HG02852 (cell line): ENCODE measurements at regions not wholly inside any gene's neighbourhood (a gene's known extent, or its start where the extent isn't known, plus 50 kb on each side); places are given as distances from the start of the nearest gene placed in this dataset.
"Not testable (repeated sequence)": the region's sequence is repeated elsewhere in the genome, so short reads cannot be mapped to it uniquely, and the experiment has no call there.

Experiments used
- ATAC-seq: cut with Tn5 transposase; IDR thresholded peaks from one replicate; pipeline ENCODE4 v1.9.1; 2021; ENCODE audit warnings: mild to moderate bottlenecking, moderate library complexity; ENCODE audit not compliant: unreplicated experiment

DNA sequence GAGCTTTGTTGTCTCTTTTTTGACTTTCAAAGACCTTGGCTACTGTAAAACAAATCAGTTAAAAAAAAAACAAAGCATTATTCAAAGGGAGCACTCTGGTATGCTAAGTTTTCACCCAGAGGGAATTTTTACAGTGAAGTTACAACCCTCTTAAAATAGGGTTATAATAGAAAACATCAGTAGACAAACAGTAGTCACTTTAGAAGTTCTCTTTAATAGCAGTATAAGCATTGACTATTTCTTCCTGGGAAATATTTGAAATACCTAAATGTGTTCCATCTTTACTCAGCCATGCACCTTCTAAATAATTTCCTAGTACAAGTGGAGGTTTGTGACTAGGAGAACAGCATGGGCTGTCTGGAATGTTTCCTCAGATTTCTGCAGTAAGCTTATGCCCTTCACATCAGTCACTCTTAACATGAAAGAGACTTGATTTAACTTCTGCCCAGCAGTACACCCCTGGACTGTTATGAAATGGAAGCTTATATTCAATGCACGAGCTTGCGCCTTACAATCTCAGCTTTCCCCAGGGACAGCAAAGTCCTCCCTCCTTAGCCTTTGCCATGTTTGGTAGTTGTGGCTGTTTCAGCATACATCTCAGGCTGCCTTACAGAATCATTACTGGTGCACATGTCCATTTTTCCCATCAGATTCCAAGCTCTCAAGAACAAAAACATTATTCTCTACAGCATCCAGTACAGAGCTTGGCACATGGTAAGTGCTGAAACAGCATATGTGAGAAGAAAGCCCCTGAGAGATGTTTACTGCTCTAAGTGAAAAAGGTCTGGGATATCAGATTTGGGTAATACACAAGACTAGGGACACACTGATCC is 191.5 kb downstream of the ZNF608 start:
- no peak for ATAC-seq

- no peak for ATAC-seq
Observed at GRCh38 chr5:124553911-124554310, 192.5 kb downstream of the ZNF608 start.

- ATAC-seq, result no peak
Observed at GRCh38 chr5:124552526-124552925, 193.9 kb downstream of the ZNF608 start.

DNA sequence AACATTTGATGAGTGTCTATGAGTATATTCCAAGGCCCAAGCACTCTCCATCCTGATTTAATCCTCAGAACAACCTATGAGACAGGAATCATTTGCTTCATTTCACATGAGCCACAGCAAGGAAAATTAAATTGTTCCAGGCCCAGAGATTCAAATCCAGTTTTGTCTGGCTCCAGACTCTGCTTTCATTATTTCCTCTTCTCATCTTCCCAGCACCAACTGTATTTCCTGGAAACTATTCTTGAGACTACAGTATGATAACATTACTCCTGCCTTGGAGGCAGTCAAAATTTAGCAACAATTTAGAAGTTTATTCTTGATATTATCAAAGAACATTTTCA is 194.5 kb downstream of the ZNF608 start:
- no peak for ATAC-seq

- no peak for ATAC-seq
Observed at GRCh38 chr5:124550731-124551130, 195.7 kb downstream of the ZNF608 start.

- ATAC-seq, result no peak
Observed at GRCh38 chr5:124549891-124550436, 196.5 kb downstream of the ZNF608 start.

DNA sequence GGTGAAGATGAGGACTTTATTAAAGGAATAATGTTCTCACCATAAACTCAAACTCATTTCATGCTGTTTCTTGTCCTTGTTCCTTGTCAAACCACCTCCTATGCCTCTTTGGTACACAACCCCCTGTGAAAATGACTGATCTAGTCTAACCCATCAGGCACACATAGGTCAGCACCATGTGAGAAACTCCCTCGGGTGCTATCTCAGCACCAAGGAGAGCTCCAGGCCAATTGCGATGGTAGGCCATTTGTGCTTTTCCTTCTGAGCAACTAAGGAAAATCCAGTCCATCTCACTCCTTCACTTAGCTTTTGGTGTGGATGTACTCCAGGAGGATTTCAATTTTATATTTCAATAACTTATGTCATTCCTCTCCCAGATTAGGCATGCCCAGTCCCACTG is 199.8 kb downstream of the ZNF608 start:
- no peak for ATAC-seq

DNA sequence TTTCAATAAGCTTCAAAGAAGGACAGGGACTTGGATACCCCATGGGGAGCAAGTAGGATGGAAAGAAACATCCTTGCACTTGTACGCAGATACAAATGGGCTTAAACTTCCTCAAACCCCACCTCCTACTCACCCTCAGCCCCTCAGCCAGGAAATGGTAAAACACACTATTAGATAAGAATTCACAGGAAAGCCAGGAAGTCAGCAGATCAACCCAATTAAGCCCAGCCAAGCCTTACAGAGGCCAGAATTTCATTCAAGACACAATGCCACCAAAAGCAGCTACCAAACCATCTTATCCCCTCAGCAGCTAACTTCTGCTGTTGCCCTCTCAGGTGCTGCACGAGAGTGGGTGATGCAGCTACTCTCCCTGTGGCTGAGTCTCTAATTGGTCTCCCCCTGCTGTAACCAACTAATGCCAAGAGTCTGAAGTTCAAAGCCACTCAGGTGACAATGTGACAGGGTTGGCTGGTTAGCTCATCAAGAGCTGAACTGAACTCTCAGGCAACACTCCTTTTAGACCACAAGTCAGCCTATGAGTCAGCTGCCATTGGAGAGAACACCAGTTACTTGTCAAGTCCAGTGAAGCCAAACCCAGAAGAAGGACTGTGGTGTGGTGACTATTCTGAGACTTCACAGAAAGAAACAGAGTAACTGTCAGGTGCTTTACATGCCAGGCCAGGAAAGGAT is 201.9 kb downstream of the ZNF608 start:
- ATAC-seq, result peak; percentile 98

DNA sequence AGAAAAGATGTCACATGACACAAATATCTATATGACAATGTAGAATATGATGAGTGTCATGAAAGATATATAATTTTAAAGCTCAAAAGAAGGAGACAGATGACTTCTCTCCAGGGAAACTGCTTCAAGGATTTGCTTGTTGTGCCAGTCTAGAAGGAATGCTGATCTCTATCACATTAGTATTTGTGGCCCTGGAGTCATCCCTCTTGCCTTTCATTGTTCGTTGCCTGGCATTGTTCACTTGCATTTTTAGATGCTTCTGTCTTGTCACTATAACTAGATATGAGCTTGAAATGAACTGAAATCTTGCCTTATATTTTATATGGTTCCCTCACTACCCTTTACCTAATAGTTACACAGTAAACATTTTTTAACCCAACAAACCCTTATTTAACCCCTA is 207.5 kb downstream of the ZNF608 start:
- ATAC-seq, result no peak

DNA sequence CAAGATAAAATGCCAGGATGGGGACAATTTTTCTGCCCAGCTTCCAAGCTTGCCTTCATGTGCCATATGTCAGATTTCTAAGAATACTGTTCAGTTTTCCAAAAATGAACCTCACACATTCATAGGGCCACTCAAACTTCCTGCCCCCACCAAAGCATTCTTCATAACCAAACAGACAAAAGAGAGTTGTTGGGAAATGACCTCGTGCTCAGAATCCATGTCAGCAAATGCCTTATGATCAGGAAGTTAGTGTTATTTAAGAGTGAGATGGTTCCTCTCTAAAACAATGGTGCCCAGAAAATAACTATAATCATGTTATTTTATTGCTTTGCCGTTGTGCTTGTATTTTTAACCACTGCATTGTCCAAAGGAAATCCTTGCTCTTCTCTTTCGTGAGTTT is 208.2 kb downstream of the ZNF608 start:
- ATAC-seq, result no peak

DNA sequence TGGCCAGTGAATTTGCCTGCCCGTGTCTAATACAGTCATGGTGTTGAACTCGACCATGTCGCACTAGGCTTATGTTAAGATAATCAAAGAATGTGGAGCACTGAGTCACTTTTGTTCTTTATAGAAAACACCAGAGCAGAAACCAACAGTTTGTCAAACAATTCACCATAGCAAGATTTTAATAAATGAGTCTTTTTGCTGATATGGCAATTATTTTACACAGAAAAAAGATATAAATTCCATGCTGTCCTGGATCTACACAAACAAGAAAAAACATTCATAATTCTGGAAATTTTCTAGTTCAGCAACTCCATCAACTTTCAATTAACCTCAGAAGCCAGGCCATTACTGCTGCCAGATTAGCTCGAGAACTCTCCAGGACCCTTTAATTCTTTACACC is 208.9 kb downstream of the ZNF608 start:
- ATAC-seq, result no peak

DNA sequence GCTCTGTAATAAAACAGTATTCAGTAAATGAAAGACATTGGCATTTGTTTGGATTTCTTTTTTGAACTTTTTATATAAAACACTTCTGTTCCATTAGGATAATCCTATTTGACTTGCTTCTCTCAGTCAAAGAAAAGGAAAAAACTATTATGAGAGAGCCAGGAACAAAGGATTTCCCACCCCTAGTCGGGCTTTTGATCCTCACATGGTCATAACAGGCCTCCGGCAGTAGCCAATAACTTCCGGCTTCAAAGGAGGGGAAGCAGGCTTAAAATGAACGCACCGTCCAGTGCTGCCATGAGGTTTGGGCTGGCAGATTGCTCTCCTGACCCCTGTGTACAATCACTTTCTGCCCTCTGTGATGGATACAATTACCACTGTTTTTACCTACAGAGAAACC is 209.3 kb downstream of the ZNF608 start:
- ATAC-seq, result no peak

DNA sequence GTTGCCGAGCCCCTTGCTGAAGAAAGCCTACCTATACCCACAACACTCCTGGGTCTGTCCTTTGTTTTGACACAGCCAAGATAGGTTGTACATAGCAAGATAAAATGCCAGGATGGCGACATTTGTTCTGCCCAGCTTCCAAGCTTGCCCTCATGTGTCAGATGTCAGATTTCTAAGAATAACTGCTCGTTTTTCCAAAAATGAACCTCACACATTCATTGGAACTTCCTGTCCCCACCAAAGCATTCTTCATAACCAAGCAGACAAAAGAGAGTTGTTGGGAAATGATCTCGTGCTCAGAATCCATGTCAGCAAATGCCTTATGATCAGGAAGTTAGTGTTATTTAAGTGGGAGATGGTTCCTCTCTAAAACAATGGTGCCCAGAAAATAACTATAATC is 210.1 kb downstream of the ZNF608 start:
- no peak for ATAC-seq

DNA sequence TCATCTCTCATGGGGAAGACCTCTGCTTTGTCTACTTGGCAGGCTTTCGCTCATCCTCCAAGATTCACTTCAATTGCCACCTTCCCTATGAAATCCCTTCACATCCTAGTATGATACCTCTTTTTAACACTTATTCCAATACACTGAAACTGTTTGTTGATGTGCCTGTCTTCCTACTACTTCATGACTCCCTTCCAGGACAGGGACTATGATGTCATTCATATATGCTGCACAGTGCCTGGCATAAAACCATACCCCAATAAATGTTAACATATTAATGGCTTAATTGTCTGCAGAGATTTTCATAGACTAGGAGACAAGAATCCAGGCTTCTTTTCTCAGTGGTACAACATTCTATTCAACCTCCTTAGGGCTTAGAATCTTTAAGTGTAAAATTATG is 215.5 kb downstream of the ZNF608 start:
- ATAC-seq, result no peak

GRCh38 chr5:124528838-124529237 is 217.6 kb downstream of the ZNF608 start:
- peak; percentile 62 for ATAC-seq

GRCh38 chr5:124527220-124527991 is 219.0 kb downstream of the ZNF608 start:
- ATAC-seq, result peak; percentile 39

DNA sequence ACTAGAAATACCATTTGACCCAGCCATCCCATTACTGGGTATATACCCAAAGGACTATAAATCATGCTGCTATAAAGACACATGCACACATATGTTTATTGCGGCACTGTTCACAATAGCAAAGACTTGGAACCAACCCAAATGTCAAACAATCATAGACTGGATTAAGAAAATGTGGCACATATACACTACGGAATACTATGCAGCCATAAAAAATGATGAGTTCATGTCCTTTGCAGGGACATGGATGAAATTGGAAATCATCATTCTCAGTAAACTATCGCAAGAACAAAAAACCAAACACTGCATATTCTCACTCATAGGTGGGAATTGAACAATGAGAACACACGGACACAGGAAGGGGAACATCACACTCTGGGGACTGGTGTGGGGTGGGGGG is 220.4 kb downstream of the ZNF608 start:
- ATAC-seq, result not testable (repeated sequence)

DNA sequence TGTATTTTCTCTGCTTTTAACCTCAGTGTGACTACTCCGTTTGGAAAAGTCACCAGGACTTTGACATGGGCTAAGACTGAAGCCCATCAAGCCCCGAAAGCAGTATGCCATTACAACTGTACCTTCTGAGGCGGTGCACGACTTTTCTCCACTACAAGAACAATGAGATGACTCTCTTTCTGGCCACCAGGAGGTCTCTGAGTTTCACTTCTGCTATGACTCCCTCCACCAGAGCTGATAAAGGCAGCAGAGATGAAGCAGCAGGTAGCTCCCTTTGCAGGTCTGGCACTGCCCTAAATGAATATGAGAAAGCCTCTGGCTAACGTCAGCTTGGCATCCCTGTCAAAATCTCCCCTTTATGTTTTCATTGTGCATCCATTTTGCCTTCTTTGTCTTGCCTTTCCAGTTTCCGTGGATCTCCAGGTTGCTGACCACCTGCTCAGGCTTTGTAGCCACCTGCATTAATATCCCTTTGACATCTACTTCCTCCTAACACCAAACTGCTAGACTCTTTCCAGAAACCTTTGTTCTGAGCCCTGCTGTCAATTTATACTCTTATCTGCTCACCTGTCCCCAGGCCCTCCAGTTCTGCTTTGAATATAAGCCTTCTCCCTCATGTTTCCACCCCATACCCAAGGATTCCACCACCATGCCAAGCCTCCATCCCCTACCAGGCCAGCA is 221.7 kb downstream of the ZNF608 start:
- ATAC-seq, result peak; percentile 89

- ATAC-seq, result no peak
Observed at GRCh38 chr5:124523897-124524296, 222.5 kb downstream of the ZNF608 start.

DNA sequence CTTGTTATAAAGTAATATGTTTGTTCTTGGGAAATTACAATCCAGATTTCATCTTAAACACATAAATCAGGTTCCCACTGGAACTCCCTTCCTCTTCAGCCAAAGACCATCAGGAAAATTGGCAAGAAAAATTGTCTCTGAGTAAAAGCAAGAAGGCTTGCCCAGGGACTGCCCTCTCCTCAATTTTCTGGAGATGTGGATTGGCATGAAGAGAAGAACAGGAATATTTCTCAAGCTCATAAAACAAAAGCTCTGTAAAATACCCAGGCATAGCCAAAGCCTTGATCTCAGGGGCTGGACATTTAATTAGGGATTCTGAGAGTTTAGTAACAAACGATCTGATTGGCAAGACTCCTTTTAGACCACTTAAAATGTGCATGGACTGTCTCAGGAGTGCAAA is 223.4 kb downstream of the ZNF608 start:
- no peak for ATAC-seq
